ENCODE measurements at regions not wholly inside any gene's neighbourhood (a gene's known extent, or its start where the extent isn't known, plus 50 kb on each side); places are given as distances from the start of the nearest gene placed in this dataset.
"Not testable (repeated sequence)": the region's sequence is repeated elsewhere in the genome, so short reads cannot be mapped to it uniquely, and the experiment has no call there.

GRCh38 chr11:25649220-25649619 is 682.7 kb upstream of the ANO3 start:
- TF ChIP-seq, protein P1, sequence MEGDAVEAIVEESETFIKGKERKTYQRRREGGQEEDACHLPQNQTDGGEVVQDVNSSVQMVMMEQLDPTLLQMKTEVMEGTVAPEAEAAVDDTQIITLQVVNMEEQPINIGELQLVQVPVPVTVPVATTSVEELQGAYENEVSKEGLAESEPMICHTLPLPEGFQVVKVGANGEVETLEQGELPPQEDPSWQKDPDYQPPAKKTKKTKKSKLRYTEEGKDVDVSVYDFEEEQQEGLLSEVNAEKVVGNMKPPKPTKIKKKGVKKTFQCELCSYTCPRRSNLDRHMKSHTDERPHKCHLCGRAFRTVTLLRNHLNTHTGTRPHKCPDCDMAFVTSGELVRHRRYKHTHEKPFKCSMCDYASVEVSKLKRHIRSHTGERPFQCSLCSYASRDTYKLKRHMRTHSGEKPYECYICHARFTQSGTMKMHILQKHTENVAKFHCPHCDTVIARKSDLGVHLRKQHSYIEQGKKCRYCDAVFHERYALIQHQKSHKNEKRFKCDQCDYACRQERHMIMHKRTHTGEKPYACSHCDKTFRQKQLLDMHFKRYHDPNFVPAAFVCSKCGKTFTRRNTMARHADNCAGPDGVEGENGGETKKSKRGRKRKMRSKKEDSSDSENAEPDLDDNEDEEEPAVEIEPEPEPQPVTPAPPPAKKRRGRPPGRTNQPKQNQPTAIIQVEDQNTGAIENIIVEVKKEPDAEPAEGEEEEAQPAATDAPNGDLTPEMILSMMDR (IDR thresholded peaks at IDR 0.05), result not testable (repeated sequence)
- TF ChIP-seq POLR2A (IDR thresholded peaks at IDR 0.05), result not testable (repeated sequence)
